ENCODE measurements at regions not wholly inside any gene's neighbourhood (a gene's known extent, or its start where the extent isn't known, plus 50 kb on each side); places are given as distances from the start of the nearest gene placed in this dataset.

GRCh38 chr5:168239325-168239724 lies 52.1 kb upstream of the WWC1 start:
- no peak for DNase-seq
